SIG-M5 (cell line): ENCODE measurements at regions not wholly inside any gene's neighbourhood (a gene's known extent, or its start where the extent isn't known, plus 50 kb on each side); places are given as distances from the start of the nearest gene placed in this dataset.
"Not testable (repeated sequence)": the region's sequence is repeated elsewhere in the genome, so short reads cannot be mapped to it uniquely, and the experiment has no call there.

ENCODE experiments used
- DNase-seq: peaks from one replicate; lab custom pipeline; 2025; lab: John Stamatoyannopoulos, UW

DNA sequence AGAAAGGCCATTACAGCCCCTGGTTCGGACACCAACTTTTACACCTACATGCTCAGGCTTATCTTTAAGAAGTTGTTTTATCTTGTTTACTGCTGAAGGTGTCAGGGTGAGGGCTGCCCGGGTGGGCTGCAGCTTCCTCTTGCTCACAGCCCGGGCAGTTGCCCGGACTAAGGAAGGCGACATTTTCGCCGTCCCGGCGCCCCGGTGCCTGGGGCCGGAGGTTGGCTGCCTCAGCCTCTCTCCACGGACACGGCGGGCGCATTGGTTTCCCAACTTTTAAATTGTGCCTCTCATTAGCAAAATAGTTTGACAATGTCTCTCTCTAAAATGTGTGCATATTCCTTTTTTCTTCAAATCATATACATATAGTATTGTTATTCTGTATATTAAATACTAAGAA lies 198.5 kb downstream of the LRRC70 start:
- DNase-seq, result not testable (repeated sequence)

DNA sequence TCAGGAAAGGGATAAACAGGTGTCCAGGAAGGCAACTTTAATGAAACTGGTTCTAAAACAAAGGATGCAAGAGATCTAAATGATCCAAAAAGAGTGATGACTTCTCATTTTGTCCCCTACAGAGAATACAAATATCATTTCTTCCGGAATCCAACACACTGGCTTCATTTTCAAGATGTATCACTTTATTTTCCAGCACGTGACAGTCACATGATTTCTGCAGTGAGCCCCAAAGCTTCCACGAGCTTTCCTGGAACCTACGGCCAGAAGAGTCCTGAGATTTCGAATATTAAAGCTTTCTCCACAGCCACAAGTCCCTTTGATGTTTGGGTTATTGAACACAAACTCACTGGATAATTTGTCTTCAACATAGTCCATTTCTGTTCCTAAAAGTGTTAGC lies 198.0 kb downstream of the LRRC70 start:
- not testable (repeated sequence) for DNase-seq

DNA sequence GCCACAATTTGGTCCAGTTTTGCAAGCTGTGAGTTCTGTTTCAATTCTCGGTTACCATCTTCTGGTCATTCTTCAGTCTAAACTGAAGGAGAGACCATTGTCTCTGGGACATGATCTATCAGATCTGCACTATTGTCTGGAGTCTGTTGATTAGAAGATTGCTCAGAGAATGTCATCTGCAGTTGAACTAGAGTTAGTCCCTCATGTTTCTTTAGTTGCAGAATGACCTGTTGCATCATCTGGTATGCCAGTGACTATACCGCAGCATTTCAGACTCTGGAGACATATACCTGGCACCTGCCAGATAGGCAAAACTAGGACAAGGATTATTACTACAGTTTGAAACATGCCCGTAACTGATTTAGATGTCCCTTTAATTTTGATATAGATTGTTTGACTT lies 194.8 kb downstream of the LRRC70 start:
- DNase-seq, result no peak

DNA sequence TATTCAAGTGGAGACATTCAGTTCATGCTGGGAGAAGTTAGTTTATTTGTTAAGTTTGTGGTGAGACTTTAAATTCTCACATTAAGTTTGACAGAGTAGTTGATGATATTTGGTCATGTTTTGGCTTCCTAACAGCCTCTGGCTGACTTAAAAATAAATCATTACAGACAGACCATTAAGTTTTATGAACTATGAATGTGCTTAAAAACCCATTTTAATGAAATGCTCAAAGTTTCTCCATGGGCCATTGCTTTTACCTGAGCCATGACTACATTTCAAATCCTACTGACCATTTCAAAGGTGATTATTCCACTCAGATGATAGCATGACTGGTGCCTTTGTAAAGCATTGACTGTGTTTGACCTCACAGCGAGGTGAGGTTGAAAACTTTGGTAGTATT lies 192.7 kb downstream of the LRRC70 start:
- DNase-seq, result no peak

DNA sequence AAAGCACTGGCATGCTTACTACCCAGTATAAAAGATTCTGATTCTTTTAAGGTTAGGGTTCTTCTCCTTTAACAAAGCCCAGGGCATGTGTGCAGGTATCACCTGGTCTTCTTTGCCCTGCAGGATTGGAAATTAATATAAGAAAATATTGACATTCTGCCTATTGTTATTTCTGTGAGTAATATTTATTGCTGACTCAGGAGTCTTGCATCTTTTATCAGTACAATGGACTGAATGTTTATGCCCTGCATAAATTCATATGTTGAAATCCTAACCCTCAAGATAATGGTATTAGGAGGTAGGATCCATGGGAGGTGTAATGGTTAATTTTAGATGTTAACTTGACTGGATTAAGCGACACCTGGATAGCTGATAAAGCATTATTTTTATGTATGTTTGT lies 189.0 kb downstream of the LRRC70 start:
- no peak for DNase-seq

DNA sequence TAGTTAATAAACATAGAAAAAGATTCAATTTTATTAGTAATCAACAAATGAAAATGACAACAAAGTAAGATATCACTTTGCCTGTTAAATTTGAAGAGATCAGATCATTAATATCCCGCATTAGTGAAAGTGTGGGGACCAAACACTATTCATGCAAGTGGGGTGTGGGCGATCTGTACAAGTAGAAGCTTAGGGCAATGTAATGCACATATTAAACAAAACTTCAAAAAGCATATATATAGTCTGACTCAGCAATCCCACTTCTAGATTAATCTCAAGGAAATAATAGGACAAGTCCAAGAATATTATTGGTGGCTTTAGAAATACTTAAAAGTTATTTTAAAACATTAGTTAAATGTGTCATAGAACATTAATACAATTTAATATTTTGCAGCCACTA lies 188.5 kb downstream of the LRRC70 start:
- DNase-seq, result no peak

DNA sequence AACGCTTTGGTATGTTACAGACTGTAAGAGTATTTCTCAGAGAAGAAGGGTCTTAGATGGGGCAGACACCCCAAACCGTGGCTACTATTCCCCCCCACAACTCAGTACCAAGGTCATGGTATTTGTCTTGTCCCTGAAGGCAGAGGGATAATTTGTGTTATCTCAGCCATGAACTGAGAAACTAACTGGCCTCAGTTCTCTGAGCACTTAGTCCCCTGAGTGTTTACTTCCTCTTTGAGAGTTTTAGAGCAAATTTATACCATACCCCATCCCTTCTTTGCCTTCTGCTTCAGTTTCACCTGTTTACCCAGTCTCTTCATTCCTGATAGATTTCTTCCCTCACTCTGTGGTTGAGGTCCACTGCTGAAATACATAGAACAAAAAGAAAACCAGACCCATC lies 183.9 kb downstream of the LRRC70 start:
- DNase-seq, result no peak

DNA sequence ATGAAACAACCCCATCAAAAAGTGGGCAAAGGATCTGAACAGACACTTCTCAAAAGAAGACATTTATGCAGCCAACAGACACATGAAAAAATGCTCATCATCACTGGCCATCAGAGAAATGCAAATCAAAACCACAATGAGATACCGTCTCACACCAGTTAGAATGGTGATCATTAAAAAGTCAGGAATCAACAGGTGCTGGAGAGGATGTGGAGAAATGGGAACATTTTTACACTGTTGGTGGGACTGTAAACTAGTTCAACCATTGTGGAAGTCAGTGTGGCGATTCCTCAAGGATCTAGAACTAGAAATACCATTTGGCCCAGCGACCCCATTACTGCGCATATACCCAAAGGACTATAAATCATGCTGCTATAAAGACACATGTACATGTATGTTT lies 179.1 kb downstream of the LRRC70 start:
- DNase-seq, result not testable (repeated sequence)

DNA sequence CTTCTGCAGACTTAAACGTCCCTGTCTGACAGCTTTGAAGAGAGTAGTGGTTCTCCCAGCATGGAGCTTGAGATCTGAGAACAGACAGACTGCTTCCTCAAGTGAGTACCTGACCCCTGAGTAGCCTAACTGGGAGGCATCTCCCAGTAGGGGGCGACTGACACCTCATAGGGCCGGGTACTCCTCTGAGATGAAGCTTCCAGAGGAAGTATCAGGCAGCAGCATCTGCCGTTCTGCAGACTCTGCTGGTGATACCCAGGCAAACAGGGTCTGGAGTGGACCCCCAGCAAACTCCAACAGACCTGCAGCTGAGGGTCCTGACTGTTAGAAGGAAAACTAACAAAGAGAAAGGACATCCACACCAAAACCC lies 174.4 kb downstream of the LRRC70 start:
- DNase-seq, result not testable (repeated sequence)

DNA sequence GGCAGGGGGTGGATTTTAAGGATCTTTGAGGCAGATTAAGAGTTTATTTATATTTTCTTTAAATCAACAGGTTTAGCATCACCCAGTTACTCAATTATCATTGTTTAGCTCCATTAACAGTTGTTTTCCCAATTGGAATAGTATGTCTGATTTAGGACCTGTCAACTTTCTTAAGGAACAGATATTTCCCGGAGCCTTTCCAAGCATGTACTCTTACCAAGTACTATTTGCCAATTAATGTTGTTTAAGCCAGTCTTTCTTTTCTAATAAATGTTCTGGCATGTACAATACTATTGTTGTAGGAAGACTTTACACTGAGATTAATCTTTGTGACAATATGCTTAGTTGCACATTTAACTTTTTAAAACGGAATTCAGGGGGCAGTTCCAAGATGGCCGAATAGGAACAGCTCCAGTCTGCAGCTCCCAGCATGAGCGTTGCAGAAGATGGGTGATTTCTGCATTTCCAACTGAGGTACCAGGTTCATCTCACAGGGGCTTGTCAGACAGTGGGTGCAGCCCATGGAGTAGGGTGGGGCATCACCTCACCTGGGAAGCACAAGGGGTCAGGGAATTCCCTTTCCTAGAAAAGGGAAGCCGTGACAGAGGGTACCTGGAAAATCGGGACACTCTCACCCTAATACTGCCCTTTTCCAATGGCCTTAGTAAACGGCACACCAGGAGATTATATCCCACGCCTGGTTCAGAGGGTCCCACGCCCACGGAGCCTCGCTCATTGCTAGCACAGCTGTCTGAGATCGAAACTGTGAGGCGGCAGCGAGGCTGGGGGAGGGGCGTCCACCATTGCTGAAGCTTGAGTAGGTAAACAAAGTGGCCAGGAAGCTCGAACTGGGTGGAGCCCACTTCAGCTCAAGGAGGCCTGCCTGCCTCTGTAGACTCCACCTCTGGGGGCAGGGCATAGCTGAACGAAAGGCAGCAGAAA lies 173.7 kb downstream of the LRRC70 start:
- DNase-seq, result not testable (repeated sequence)

DNA sequence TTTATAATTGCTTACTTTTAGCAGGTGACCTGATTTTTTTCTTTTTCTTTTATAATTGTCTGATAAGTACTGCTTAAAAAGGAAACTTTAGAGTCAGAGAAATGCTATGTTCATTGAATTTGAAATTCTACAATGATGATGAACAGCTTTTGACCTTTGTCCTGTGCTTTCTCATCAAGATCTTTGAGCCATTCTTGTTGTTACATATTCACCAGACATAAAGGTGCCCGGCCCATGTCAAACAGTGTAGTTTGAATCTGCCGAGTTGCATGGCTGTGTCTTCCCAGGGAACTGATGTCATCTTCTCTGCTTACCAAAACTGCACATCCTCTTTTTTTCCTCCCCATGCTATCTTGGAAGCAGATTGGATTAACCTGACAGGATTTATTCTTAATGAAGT lies 163.6 kb downstream of the LRRC70 start:
- DNase-seq, result no peak

DNA sequence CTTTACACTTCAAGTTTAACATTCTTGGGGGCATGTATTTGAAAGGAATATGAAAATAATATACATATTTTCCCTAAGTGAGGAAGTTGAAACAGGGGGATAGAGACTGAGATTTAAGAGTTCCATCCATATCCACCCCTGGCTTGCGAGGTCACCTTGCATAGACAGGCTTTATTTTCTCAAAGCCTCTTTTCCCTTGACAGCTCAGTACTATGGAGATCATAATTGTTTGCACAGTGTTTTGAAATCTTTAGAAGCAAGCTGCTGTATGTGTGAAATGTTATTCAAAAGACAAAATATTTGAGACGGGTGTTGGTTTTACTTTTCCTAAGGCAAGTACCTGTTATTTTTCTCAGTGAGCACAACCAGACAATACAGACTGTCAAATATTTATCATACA lies 163.1 kb downstream of the LRRC70 start:
- no peak for DNase-seq

DNA sequence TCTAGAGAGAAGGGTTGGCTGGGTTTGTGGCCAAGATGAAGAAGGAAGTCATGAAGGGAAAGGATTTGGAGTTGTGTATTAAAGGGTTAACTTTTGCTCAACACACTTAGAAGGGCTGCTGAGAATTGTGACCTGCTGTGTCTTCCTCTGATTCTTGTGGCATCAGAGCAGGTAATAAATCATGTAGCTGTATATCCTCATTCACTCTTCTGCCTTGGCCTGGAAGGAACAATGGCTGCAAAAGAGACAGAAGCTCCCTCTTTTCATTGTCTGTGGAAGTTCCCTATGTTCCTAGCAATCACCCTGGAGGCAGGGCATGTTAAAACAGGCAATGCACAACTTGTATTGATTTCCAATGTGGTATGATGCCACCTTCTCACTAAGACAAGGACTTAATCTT lies 159.1 kb downstream of the LRRC70 start:
- no peak for DNase-seq

DNA sequence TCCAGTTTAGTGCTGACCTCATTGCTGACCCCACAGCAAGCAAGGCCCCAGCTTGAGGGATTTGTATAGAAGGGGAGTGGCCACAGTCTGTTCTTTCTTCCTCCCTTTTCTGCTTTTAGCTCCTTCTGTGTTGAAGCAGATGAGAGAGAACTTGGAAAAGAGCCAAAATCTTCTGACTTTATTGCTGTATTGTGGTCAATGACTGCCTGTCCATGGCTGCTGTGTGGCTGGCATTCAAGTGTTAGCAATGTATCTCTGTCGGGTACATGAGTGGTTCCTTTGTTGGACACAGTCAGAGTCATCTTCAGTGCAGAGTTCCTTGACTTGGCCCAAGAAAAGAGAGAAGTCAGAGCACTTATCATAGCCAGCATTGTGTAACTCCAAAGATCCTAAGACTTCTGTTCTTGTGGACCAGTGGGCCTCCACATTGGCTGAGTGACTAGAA lies 154.1 kb downstream of the LRRC70 start:
- peak; percentile 64 for DNase-seq

DNA sequence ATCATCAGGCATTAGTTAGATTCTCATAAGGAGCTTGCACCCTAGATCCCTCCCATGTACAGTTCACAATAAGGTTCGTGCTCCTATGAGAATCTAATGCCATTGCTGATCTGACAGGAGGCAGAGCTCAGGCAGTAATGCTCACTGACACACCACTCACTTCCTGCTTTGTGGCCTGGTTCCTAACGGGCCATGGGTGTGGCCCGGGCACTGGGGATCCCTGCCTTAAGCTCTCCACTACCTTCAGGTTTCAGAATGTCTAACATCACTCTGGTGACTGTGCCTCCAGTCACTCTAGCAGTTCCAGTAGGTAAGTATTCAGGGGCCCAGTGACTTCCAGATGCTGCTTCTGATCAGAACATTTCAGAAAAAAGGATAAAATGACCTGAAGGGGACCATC lies 152.4 kb downstream of the LRRC70 start:
- peak; percentile 16 for DNase-seq

DNA sequence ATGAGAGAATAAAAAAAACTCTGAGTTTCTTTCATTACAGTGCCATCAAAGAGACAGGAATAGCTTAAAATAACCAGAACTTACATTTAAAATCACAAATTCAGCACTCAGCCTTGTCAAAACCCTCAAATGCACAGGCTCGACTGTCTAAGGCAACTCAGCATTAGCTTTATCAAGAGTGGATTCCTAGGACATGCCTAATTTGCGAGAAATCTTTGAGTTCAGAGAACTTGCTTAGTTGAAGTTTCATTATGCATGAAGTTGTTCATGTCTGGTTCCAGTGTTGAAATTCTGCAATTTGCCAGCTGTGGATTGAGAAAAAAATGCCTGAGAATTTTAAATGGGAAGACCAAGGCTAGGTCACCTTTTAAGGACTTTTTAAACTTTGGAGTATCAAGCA lies 151.1 kb downstream of the LRRC70 start:
- no peak for DNase-seq

DNA sequence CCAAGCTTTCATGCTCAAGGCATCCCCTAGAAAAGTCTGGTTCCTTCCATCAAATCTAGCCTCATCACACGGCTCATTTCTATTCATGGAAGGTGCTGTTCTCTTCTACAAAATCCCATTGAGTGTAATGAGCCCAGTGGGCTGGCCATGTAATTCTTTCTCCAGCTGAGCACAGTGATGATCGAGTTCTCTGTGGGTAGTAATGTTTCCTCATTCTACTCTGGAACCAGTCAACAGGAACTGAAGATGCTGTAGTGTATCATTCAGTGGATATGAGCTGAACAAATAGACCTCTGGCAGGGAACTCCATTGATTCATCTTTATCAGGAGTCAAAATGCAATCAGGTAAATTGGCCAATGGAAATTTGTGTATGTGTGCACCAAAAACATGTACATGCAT lies 149.2 kb downstream of the LRRC70 start:
- DNase-seq, result no peak

DNA sequence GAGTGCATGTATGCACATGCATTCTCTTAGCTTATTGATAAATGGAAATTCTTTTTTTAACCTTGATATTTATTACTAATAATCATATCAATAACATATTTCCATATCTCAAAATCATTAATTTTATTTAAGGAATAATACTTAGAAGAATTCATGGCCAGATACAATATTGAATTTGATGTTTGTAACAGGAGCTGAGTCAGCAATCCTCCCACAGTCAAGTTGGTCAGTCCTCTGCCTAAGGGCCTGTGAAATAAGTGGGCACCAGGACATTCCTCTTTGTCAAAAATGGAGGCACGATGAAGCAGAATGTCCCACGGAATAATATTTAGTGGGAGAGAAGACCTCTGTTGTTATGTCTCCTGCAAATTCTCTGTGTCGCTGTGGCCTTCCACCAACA lies 148.6 kb downstream of the LRRC70 start:
- DNase-seq, result no peak

DNA sequence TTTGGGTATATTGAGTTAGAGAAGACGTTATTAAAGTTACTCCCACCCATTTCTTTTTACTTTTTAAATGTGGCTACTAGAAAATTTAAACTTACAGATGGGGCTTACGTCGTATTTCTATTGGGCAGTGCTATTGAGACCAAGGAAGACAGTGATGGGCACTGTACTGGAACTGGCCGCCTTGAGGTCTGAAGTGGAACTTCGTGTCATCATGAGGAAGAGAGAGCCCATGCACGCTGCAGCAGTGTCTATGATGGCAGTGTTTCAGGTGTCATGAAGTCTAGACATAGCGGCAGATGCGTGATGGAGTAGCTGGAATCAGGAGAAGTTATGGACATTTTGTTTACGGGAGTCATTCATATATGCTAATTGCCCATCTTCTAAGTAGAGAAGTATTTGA lies 143.7 kb downstream of the LRRC70 start:
- DNase-seq, result no peak

DNA sequence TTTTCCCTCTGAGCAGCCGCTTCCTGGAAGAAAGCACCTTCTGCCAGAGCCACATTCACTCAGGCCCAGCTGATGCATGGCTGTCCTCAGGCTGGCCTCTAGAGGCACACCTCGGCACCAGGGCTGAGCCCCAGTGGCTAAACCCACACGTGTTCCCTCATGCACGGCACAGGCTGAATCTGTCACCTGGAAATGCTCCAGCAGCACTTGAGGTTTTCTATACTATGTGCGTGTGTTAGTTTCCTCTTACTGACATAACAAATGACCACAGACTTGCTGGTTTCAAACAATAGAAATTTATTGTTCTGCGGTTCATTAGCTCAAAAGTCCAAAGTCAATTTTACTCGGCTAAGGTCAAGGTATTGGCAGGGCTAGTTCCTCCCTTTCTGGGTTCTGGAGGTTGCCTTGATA lies 141.4 kb downstream of the LRRC70 start:
- no peak for DNase-seq

DNA sequence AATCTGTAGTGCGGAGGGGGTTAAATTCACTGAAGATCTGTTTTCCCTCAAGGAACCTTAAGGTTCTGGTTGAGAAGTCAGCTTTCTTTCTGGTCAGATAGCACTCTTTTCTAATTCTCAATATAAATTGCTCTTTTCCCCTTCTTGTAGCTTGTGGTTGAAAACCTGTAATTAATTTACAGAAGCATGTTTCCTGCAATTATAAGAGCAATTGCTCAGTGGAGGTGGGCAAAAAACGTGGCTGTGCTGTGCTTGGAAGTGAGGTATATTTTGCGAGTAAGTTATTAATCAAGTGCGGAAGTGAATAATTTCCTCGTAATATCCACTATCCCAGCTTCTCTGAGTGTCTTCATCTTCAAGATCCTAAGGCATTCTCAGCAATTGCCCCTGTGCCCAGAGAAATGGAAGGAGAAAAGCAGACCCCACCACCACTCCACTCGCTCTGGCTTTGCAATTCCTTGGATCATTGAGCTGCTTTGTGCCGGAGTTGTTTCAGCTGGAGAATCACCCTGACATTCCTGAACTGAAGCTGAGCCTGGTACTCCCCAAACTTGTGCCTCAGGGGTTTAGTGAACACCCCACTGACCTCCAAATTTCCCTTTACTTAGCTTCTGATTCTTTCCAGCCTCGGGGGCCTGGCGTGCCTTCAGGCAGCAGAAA lies 140.6 kb downstream of the LRRC70 start:
- no peak for DNase-seq

DNA sequence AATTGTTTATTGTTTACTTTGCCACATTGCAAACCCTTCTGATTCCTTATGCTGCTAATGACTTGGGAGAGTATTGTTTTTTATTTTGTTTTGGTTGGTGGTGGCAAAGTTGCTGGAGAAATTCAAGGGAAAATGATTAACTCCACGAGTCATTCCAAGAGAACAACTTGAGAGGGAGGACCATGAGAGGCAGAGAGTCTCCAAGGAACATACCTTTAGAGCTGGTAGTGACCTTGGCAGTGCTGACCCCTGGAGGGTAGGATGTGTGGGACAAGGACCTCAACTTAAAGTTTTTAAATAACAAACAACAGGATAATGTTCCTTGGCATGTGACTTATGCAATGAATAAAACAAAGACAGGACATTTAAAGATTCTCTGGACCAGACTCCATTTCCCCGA lies 139.7 kb downstream of the LRRC70 start:
- no peak for DNase-seq

DNA sequence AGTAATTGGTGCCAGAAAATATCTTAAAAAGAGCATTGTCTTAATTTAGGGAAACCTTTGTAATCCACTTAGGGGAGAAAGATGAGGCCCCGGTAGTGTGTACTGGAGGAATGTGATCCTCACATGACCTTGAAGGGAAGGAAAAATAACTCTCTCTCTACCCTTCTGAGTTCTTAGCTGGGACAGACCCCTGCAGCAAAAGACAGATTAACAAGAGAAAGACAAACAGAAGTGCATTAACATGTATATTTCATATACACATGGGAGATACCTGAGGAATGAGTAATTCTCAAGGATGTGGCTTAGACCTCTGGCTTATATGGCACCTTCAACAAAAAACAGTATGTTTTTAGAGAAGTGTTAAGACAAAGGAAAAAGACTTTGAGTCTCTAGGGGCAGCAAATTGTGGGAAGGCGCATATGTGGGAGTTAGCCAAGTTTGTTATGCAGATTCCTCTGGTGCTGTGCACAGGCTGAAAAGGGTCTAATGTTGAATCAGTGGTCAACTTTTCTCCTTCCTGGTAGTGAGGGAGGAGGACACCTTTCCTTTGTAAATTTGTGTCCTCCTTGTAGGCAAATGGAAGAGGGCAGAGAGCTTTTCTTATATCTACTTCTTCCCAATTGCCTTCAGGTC lies 138.8 kb downstream of the LRRC70 start:
- no peak for DNase-seq
